ENCODE measurements at regions not wholly inside any gene's neighbourhood (a gene's known extent, or its start where the extent isn't known, plus 50 kb on each side); places are given as distances from the start of the nearest gene placed in this dataset.

DNA sequence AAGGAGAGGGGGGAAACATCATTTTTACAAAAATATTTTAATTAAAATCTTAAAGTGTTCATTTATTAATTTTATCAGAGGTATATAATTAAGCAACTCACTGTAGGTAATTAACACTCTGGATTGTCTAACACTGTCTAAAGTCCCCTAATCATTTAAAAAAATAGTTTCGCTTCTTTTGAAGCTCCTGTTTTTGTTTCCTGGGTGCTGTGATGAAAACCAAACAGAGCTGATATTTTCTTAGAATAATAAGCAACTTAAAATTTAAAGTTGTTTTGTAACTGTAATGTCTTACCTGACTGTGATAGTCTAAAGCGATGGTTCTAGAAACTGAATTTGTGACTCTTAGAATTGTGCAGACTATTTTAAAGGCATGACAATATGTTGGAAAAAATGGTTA lies 961.0 kb downstream of the GATA3 start:
- CTCF ChIA-PET = no interaction called here
- Histone ChIP-seq H3K27ac (ENCODE audit: low read depth in 1 of 2, low read length in 2 of 2) (no peak overlapping the region), H3K4me1 (ENCODE audit: insufficient read depth, low read length) (no peaks in the 10 kb centered on the region), H3K4me3 (ENCODE audit: low read length) (no peak overlapping the region), H3K27me3 (ENCODE audit: control insufficient read depth in 1 of 2, insufficient read depth in 2 of 2, low read length in 2 of 2) (no peaks in the 10 kb centered on the region), H3K36me3 (ENCODE audit: insufficient read depth, low read length) (no peaks in the 10 kb centered on the region), H3K9me3 (ENCODE audit: control insufficient read depth in 1 of 2, insufficient read depth in 1 of 2, low read length in 2 of 2) (no peaks in the 10 kb centered on the region)
- Mint-ChIP-seq H3K4me3 (no peak overlapping the region), H3K27ac (peak overlapping the region; percentile 14), H3K4me1 (ENCODE audit: low read depth) (peaks cover 19% of the 10 kb centered on the region), H3K36me3 (ENCODE audit: low read depth) (no peaks in the 10 kb centered on the region), H3K9me3 (no peaks in the 10 kb centered on the region), H3K27me3 (no peaks in the 10 kb centered on the region)
- POLR2A ChIA-PET = interaction anchor here (0.6 to 1.4 kb wide), 3 partner anchors 8 to 1135 kb away, joined by 3 to 9 read pairs (median 3); no protein-coding TSS in a partner anchor
- TF ChIP-seq, protein P1, sequence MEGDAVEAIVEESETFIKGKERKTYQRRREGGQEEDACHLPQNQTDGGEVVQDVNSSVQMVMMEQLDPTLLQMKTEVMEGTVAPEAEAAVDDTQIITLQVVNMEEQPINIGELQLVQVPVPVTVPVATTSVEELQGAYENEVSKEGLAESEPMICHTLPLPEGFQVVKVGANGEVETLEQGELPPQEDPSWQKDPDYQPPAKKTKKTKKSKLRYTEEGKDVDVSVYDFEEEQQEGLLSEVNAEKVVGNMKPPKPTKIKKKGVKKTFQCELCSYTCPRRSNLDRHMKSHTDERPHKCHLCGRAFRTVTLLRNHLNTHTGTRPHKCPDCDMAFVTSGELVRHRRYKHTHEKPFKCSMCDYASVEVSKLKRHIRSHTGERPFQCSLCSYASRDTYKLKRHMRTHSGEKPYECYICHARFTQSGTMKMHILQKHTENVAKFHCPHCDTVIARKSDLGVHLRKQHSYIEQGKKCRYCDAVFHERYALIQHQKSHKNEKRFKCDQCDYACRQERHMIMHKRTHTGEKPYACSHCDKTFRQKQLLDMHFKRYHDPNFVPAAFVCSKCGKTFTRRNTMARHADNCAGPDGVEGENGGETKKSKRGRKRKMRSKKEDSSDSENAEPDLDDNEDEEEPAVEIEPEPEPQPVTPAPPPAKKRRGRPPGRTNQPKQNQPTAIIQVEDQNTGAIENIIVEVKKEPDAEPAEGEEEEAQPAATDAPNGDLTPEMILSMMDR (IDR thresholded peaks at IDR 0.05) = no peak
- intact Hi-C loops (cut with DNase I, micrococcal nuclease) = loop anchor here in 1 of 2 experiments (5.0 to 10.0 kb wide), 2 partner anchors 82 to 961 kb away; partner anchors contain the start of gene GATA3
- ATAC-seq (ENCODE audit: poor library complexity) = no peak
- DNase-seq = peak in 1 of 14 experiments; percentile 55

DNA sequence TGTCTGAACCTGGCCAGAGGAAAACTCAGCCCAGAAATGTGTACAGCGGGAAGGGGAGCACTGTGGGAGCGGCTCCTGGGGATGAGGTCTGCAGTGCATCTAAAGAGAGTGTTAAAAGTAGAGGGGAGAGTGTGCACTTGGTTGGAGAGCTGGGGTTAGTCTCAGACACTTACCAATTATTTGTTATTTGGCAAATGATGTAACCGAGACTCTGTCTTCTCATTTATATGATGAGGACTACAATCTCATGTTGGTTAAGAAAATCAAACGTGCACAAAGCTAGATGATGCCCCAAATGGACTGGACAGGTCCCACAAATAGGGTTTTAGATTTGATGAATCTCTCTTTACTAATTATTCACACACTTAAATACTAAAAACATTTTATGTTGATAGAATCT lies 962.4 kb downstream of the GATA3 start:
- H3K27ac ChIP-seq (ENCODE audit: low read depth in 1 of 2, low read length in 2 of 2) = no peak overlapping the region
- H3K27me3 ChIP-seq (ENCODE audit: control insufficient read depth in 1 of 2, insufficient read depth in 2 of 2, low read length in 2 of 2) = no peaks in the 10 kb centered on the region
- H3K4me1 Mint-ChIP-seq (ENCODE audit: low read depth) = peaks cover 14% of the 10 kb centered on the region
- no peaks in the 10 kb centered on the region for H3K36me3 Mint-ChIP-seq (ENCODE audit: low read depth)
- no peaks in the 10 kb centered on the region for H3K4me1 ChIP-seq (ENCODE audit: insufficient read depth, low read length)
- TF ChIP-seq, protein P1 (IDR thresholded peaks at IDR 0.05) = no peak
- DNase-seq (no peak), ATAC-seq (ENCODE audit: poor library complexity) (no peak)
- peak overlapping the region; percentile 31 for H3K4me3 ChIP-seq (ENCODE audit: low read length)
- H3K4me3 Mint-ChIP-seq = peak overlapping the region; percentile 57
- no peaks in the 10 kb centered on the region for H3K27me3 Mint-ChIP-seq
- CTCF ChIA-PET = no interaction called here
- POLR2A ChIA-PET = interaction anchor here (1.4 to 1.7 kb wide), 3 partner anchors 11 to 79 kb away, joined by 4 to 5 read pairs (median 4); no protein-coding TSS in a partner anchor
- intact Hi-C loops (cut with DNase I, micrococcal nuclease) = loop anchor here in 1 of 2 experiments (5.0 to 10.0 kb wide), 2 partner anchors 80 to 962 kb away; partner anchors contain the start of gene GATA3
- H3K36me3 ChIP-seq (ENCODE audit: insufficient read depth, low read length) = no peaks in the 10 kb centered on the region
- no peaks in the 10 kb centered on the region for H3K9me3 ChIP-seq (ENCODE audit: control insufficient read depth in 1 of 2, insufficient read depth in 1 of 2, low read length in 2 of 2)
- H3K9me3 Mint-ChIP-seq = no peaks in the 10 kb centered on the region
- H3K27ac Mint-ChIP-seq = peak overlapping the region; percentile 50

DNA sequence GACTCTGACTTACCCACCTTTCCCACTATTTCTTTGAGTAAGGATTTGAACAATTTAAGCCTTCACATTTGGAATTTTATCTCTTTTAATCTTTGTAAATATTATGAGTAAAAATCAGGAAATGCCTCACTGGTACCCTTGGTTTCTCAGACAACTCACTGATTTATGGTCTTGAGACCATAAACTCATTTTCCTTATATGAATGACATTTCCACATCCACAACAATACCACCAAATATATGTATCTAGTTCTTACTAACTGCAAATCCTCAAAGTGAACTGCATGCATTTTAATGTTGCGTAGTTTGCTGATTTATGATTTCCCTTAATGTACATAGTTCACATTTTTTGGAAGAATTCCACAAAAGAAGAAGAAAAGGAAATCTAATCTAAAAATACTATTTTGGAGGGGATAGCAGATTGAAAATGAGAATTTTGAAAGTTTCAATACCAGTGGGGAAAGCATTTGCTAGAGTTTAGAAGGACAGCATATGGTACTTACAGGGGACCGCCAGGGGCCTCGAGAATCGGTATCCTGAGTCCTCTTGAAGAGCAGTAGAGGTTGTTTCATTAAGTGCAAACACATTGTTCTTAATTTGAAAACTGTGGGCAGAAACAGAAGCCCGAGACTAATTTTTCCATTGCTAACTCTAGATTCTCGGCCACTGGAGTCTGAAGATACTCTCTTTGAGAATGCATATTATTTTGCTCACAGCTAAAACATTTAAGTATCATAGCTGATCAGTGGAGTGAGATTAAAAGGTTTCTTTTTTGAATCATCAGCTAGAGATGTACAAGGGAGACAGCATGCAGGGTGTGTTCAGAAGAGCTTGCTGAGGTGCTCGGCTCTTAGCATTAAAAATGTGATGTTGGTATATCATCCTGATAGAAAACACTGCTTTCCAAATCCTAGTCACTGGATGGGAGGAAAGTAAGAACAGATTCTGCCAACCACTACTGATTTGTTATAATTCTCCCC lies 964.0 kb downstream of the GATA3 start:
- H3K9me3 Mint-ChIP-seq = no peaks in the 10 kb centered on the region
- TF ChIP-seq, protein P1 (IDR thresholded peaks at IDR 0.05) = no peak
- H3K4me3 Mint-ChIP-seq = peak overlapping the region; percentile 46
- no peaks in the 10 kb centered on the region for H3K27me3 Mint-ChIP-seq
- H3K4me1 Mint-ChIP-seq (ENCODE audit: low read depth) = peaks cover 9% of the 10 kb centered on the region
- ATAC-seq (ENCODE audit: poor library complexity) (no peak), DNase-seq (no peak)
- Histone ChIP-seq H3K36me3 (ENCODE audit: insufficient read depth, low read length) (no peaks in the 10 kb centered on the region), H3K4me1 (ENCODE audit: insufficient read depth, low read length) (no peaks in the 10 kb centered on the region), H3K9me3 (ENCODE audit: control insufficient read depth in 1 of 2, insufficient read depth in 1 of 2, low read length in 2 of 2) (no peaks in the 10 kb centered on the region), H3K27me3 (ENCODE audit: control insufficient read depth in 1 of 2, insufficient read depth in 2 of 2, low read length in 2 of 2) (no peaks in the 10 kb centered on the region), H3K27ac (ENCODE audit: low read depth in 1 of 2, low read length in 2 of 2) (no peak overlapping the region), H3K4me3 (ENCODE audit: low read length) (peak overlapping the region; percentile 31)
- peak overlapping the region; percentile 58 for H3K27ac Mint-ChIP-seq
- intact Hi-C loops (cut with DNase I, micrococcal nuclease) = loop anchor here in 1 of 2 experiments (5.0 to 10.0 kb wide), 2 partner anchors 79 to 964 kb away; partner anchors contain the start of gene GATA3
- ChIA-PET POLR2A (interaction anchor here (0.8 to 1.8 kb wide), 5 partner anchors 13 to 958 kb away, joined by 3 to 5 read pairs (median 4); no protein-coding TSS in a partner anchor), CTCF (no interaction called here)
- no peaks in the 10 kb centered on the region for H3K36me3 Mint-ChIP-seq (ENCODE audit: low read depth)

Measured in CD4-positive, alpha-beta T cell (primary cell).